ENCODE measurements at regions not wholly inside any gene's neighbourhood (a gene's known extent, or its start where the extent isn't known, plus 50 kb on each side); places are given as distances from the start of the nearest gene placed in this dataset.
"Not testable (repeated sequence)": the region's sequence is repeated elsewhere in the genome, so short reads cannot be mapped to it uniquely, and the experiment has no call there.

DNA sequence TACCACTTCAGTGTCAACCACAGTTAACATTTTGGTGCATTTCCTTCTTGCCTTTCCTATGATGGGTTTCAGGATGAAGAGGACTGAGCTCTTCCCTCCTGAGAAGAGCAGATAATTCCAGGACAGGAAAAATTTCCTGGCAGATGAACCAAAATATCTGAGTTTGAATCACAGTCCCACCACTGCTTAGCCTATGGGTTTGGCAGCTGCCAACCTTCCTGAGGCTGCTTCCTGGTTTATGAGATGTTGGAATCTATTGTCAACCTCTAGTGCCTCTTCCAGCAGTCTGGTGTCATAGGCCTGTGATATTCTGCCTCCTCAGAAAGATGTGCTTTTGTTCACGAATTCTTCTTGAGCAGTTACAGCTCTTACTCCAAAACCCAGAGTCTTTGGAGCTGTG is 197.4 kb upstream of the FRMD6 start:
- Histone ChIP-seq H3K9ac (ENCODE audit: low read depth, low read length) (no peak overlapping the region), H3K36me3 (ENCODE audit: insufficient read depth, low read length) (no peaks in the 10 kb centered on the region), H3K4me1 (ENCODE audit: insufficient read depth, low read length) (no peaks in the 10 kb centered on the region), H3K9me3 (ENCODE audit: control insufficient read depth, insufficient read depth, low read length) (no peaks in the 10 kb centered on the region)

DNA sequence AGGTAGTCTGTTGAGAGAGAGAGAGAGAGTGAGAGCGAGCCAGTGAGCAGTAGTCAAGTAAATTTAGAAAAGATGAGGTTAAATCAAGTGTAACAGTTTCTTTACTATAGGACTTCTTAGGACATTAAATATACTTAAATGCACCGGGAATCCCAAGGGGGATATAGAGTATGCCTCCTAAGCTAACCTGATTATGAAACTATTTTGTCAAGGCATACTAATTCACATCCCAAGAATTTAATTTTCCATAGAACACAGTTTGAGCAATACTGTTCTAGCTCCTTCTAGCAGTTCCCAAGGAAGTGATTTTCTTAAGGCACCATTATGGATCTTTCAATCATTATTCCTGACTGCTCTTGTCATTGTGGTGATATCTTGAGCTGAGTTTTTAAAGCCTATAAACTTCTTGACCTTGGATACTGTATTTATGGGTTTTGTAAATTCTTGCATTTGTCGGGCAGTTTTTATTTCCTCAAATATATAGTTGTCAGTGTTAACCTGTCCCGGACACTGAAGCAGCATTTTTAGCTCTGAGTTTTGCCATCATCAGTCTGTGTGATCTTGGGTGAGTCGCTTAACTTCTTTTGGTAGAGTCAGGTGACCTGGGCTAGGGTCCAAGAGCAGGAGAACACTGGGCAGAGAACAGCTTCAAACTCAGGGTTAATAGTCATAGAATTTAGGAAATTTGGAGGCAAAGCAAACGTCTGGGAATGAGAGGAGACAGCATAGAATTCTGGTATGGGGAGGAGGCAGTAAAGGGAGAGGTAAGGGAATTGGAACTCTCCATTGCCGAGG is 196.5 kb upstream of the FRMD6 start:
- H3K9me3 ChIP-seq (ENCODE audit: control insufficient read depth, insufficient read depth, low read length), result no peaks in the 10 kb centered on the region
- H3K36me3 ChIP-seq (ENCODE audit: insufficient read depth, low read length), result no peaks in the 10 kb centered on the region
- no peak overlapping the region for H3K9ac ChIP-seq (ENCODE audit: low read depth, low read length)
- H3K4me1 ChIP-seq (ENCODE audit: insufficient read depth, low read length), result no peaks in the 10 kb centered on the region

DNA sequence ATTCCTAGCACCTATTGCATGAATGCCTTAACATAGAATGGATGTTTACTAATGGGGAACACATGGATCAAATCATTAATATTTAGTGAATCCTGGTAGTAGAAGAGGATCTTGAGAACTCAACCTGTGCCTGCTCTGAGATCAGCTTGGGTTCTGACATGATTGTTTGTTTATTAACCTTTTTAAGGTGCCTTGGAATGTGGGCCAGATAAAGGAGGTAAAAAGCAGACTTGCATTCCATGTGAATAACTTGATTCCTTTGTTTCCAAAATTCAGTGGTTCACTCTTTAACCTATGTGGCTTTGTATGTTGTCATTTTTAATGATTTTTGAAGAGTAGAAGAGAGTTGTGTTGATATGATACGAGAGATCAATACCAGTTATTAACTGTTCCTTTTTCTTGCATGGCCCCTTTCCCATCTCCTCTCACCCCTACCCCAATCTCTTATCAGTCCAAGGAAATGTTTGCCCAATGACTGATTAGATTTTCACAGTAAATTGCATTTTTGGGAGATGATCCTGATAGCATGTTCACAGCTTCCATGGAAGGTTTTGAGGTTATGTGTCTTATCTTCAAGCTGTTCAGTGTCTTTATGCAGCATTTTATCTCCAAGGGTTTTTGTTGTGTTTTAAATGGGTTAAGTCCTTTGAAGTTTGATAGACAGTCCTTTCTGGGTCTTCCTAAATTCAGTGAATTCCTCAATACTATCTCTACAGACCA is 193.7 kb upstream of the FRMD6 start:
- Histone ChIP-seq H3K4me1 (ENCODE audit: insufficient read depth, low read length) (no peaks in the 10 kb centered on the region), H3K9me3 (ENCODE audit: control insufficient read depth, insufficient read depth, low read length) (no peaks in the 10 kb centered on the region), H3K9ac (ENCODE audit: low read depth, low read length) (no peak overlapping the region), H3K36me3 (ENCODE audit: insufficient read depth, low read length) (no peaks in the 10 kb centered on the region)

DNA sequence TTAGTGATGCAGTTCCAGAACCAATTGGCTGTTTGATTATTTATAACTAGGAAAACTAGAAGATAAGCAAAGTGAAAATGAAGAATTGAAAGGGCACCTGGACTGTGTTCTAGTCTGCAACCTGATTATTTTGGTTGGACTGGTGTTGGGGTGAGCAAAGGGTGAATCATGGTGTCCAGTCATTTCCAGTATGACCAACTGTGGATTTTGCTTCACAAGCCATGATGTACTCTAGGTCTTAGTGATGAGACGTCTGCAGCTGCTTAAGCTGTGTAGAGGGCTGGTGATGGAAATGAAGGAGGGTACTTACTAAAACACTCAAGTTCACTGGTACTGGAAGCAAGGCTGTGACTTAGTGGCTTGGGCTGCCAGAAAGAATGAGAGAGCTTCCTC is 193.2 kb upstream of the FRMD6 start:
- H3K9ac ChIP-seq (ENCODE audit: low read depth, low read length), result no peak overlapping the region
- H3K36me3 ChIP-seq (ENCODE audit: insufficient read depth, low read length), result no peaks in the 10 kb centered on the region
- no peaks in the 10 kb centered on the region for H3K9me3 ChIP-seq (ENCODE audit: control insufficient read depth, insufficient read depth, low read length)
- H3K4me1 ChIP-seq (ENCODE audit: insufficient read depth, low read length), result no peaks in the 10 kb centered on the region

DNA sequence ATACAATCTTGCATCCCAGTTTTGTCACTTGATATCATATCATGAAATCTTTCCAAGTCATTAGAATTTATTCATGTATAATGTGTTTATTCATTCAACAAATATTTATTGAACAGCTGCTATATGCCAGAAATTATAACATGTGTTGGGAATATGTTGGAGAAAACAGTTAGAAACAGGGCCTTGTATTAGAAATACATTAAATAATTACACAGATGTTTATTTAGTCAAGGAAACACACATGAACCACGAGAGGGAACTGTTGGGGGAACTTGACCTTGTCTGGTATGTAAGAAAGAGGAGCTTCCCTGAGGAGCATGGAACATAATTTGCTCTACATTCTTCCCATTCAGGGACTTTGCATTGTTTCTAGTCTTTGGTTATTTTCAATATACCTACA is 191.7 kb upstream of the FRMD6 start:
- Histone ChIP-seq H3K4me1 (ENCODE audit: insufficient read depth, low read length) (no peaks in the 10 kb centered on the region), H3K9me3 (ENCODE audit: control insufficient read depth, insufficient read depth, low read length) (no peaks in the 10 kb centered on the region), H3K9ac (ENCODE audit: low read depth, low read length) (no peak overlapping the region), H3K36me3 (ENCODE audit: insufficient read depth, low read length) (no peaks in the 10 kb centered on the region)

DNA sequence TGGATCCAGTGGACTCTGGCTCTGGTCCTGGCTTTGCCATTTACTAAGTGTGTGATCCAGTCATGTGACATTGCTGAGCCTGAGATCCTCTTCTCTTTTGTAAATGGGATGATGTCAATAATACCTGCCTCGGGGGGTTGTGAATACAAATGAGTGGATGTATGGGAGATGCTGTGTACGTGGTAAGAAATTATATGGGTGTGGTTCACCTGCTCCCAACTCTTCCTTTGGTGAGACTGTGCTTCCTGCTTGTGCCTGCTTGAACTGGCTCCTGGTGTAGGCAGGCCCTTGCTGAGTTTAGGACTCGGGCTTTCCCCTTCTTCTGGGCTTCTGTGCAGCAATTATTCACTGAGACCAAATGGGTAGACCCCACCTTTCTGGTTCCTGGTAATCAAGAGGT is 189.5 kb upstream of the FRMD6 start:
- Histone ChIP-seq H3K4me1 (ENCODE audit: insufficient read depth, low read length) (no peaks in the 10 kb centered on the region), H3K9ac (ENCODE audit: low read depth, low read length) (no peak overlapping the region), H3K36me3 (ENCODE audit: insufficient read depth, low read length) (no peaks in the 10 kb centered on the region)

DNA sequence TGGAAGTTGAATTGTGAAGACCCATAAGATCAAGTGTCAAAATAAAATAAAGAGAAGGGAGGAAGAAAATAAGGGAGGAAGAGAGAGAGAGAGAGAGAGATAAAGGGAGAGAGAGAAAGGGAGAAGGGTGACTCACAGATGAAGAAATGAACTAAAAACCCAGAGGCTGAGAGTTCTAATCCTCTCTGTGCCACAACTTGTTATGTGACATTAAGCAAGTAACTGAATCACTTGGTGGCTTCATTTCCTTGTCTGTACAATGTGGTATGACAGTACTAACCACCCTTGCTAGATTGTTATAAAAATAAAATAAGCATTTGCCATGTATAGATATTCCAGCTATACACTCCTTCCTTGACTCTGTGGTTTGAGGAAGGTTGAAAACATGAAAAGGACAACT is 189.0 kb upstream of the FRMD6 start:
- Histone ChIP-seq H3K9ac (ENCODE audit: low read depth, low read length) (no peak overlapping the region), H3K36me3 (ENCODE audit: insufficient read depth, low read length) (no peaks in the 10 kb centered on the region), H3K4me1 (ENCODE audit: insufficient read depth, low read length) (no peaks in the 10 kb centered on the region), H3K9me3 (ENCODE audit: control insufficient read depth, insufficient read depth, low read length) (no peaks in the 10 kb centered on the region)

More for the DNA sequence above, 189.5 kb upstream of the FRMD6 start:
- no peaks in the 10 kb centered on the region for H3K9me3 ChIP-seq (ENCODE audit: control insufficient read depth, insufficient read depth, low read length)

DNA sequence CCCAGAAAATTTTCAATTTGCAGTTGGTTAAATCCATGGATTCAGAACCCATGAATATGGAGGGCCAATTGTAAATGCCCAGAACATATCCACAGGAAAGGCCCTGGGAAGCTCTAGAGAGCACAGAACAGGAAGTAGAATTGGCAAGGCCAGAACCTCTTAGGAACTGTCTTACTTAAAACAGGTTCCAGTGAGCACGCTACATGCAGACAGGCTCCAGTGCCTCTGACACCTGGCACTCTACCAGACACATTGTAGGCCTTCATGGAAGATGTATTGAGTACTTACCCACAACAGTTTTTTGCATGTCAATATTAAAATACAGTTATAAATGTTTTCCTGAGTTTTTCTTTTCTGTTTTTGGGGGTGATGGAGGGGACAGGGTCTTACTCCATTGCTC is 188.2 kb upstream of the FRMD6 start:
- no peaks in the 10 kb centered on the region for H3K4me1 ChIP-seq (ENCODE audit: insufficient read depth, low read length)
- no peak overlapping the region for H3K9ac ChIP-seq (ENCODE audit: low read depth, low read length)
- H3K36me3 ChIP-seq (ENCODE audit: insufficient read depth, low read length), result no peaks in the 10 kb centered on the region
- no peaks in the 10 kb centered on the region for H3K9me3 ChIP-seq (ENCODE audit: control insufficient read depth, insufficient read depth, low read length)

DNA sequence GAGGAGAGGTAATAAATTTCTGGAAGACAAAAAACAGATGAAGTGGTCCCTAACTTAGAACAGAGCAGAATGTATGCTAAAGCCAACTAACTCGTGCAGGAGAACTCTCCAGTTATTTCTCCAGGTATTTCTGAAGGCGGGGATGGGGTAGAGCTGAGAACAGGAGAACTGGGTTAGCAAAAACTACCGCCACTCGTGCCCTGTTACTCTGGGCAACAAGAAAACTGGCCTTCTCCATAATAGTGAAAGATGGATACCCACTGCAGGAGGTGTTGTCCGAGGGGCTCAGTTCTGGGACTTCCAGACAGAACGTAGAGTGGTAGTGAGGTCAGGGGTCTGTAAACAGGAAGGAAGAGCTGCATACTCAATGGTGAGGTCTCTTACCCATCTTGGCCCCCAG is 187.3 kb upstream of the FRMD6 start:
- H3K4me1 ChIP-seq (ENCODE audit: insufficient read depth, low read length), result no peaks in the 10 kb centered on the region
- H3K9ac ChIP-seq (ENCODE audit: low read depth, low read length), result no peak overlapping the region
- no peaks in the 10 kb centered on the region for H3K9me3 ChIP-seq (ENCODE audit: control insufficient read depth, insufficient read depth, low read length)
- no peaks in the 10 kb centered on the region for H3K36me3 ChIP-seq (ENCODE audit: insufficient read depth, low read length)

GRCh38 chr14:51465486-51465885 is 186.2 kb upstream of the FRMD6 start:
- Histone ChIP-seq H3K4me1 (ENCODE audit: insufficient read depth, low read length) (no peaks in the 10 kb centered on the region), H3K9ac (ENCODE audit: low read depth, low read length) (no peak overlapping the region), H3K9me3 (ENCODE audit: control insufficient read depth, insufficient read depth, low read length) (no peaks in the 10 kb centered on the region), H3K36me3 (ENCODE audit: insufficient read depth, low read length) (no peaks in the 10 kb centered on the region)

DNA sequence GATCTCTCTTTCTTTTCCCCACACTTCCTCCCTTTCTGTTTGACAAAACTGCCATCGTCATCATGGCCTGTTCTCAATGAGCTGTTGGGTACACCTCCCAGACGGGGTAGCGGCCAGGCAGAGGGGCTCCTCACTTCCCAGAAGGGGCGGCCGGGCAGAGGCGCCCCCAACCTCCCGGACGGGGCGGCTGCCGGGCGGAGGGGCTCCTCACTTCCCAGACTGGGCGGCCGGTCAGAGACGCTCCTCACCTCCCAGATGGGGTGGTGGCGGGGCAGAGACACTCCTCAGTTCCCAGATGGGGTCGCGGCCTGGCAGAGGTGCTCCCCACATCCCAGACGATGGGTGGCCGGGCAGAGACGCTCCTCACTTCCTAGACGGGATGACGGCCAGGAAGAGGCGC is 184.3 kb upstream of the FRMD6 start:
- H3K9me3 ChIP-seq (ENCODE audit: control insufficient read depth, insufficient read depth, low read length); H3K9ac ChIP-seq (ENCODE audit: low read depth, low read length); H3K36me3 ChIP-seq (ENCODE audit: insufficient read depth, low read length); H3K4me1 ChIP-seq (ENCODE audit: insufficient read depth, low read length): not testable (repeated sequence)

GRCh38 chr14:51468523-51468922 is 183.2 kb upstream of the FRMD6 start:
- no peak overlapping the region for H3K9ac ChIP-seq (ENCODE audit: low read depth, low read length)
- H3K9me3 ChIP-seq (ENCODE audit: control insufficient read depth, insufficient read depth, low read length), result no peaks in the 10 kb centered on the region
- peaks cover 1% of the 10 kb centered on the region; the same call in 1 of the 2 replicates for H3K4me1 ChIP-seq (ENCODE audit: insufficient read depth, low read length)
- no peaks in the 10 kb centered on the region for H3K36me3 ChIP-seq (ENCODE audit: insufficient read depth, low read length)

DNA sequence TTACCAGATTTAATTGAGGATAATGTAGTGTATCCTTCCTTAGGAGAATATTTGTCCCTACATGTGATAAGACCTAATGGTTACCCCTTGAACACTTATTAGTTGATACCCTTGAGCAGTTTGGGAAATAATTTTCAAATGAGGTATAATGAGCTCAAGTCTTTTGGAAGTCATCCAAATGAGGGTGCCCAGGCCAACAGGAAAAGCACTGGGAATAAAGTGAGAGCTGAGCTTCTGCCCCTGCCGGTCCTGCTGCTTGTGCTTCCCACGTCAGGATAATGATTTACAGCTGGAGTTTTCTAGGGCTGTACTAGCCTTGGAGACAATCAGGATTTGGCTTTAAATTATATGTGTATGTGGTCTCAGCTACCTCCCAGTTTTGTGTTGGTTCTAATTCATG is 178.8 kb upstream of the FRMD6 start:
- H3K9me3 ChIP-seq (ENCODE audit: control insufficient read depth, insufficient read depth, low read length), result no peaks in the 10 kb centered on the region
- no peak overlapping the region for H3K9ac ChIP-seq (ENCODE audit: low read depth, low read length)
- H3K36me3 ChIP-seq (ENCODE audit: insufficient read depth, low read length), result no peaks in the 10 kb centered on the region
- peaks cover 20% of the 10 kb centered on the region; the same call in 1 of the 2 replicates for H3K4me1 ChIP-seq (ENCODE audit: insufficient read depth, low read length)

- H3K9ac ChIP-seq (ENCODE audit: low read depth, low read length), result no peak overlapping the region
- H3K4me1 ChIP-seq (ENCODE audit: insufficient read depth, low read length), result peaks cover 20% of the 10 kb centered on the region; the same call in 1 of the 2 replicates
- H3K36me3 ChIP-seq (ENCODE audit: insufficient read depth, low read length), result no peaks in the 10 kb centered on the region
- no peaks in the 10 kb centered on the region for H3K9me3 ChIP-seq (ENCODE audit: control insufficient read depth, insufficient read depth, low read length)
Measured at GRCh38 chr14:51473351-51473750, 178.4 kb upstream of the FRMD6 start.

Measured in ES-I3 (cell line).